GM21515 (cell line): ENCODE measurements at regions not wholly inside any gene's neighbourhood (a gene's known extent, or its start where the extent isn't known, plus 50 kb on each side); places are given as distances from the start of the nearest gene placed in this dataset.
"Not testable (repeated sequence)": the region's sequence is repeated elsewhere in the genome, so short reads cannot be mapped to it uniquely, and the experiment has no call there.

ENCODE experiments used
- ATAC-seq: cut with Tn5 transposase; IDR thresholded peaks from one replicate; pipeline ENCODE4 v1.9.1; 2021; ENCODE audit not compliant: unreplicated experiment

DNA sequence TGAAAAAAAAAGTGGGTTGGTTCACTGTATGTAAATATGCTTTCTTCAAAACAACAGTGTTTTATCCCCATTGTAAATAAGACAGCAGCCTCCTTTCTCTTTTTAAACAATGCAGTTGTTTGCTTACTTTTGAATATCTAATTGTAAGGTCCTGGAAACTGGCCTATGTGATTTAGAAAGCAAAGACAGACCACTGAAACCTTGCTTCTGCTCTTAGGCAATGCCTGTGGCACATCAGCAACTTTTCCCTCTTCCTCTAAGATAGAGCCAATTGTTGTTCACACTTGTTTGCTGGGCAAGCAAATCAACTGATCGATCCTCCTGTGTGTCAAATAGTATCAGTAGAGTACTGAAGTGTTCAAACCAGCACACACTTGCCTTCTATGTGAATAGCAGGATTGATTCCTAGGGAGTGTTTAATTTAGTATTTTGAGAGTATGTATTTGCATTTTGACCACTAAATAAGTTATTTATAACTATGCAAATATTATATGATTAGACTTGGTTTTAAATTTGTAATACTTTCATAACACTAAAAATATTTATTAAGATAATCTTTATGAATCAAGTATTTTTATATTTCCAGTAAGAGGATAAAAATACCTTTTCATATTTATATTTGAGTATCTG is 55.4 kb upstream of the GRPR start:
- ATAC-seq = no peak

DNA sequence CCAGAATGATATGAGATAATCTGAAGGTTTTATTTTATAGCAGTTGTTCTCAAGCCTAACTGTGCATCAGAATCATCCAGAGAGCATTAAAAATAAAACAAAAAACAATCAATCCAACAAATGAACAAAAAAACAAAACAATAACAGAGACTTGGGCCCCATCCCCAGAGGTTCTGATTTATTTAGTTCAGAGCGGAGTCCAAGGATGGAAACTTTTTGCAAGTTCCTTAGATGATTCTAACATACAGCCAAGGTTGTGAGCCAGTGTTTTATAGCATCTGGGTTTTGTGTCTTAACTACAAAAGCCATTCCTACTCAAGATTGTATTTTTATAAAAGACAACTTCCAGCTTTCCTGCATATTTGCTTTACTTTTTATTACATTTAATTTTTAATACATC is 59.4 kb upstream of the GRPR start:
- no peak for ATAC-seq

DNA sequence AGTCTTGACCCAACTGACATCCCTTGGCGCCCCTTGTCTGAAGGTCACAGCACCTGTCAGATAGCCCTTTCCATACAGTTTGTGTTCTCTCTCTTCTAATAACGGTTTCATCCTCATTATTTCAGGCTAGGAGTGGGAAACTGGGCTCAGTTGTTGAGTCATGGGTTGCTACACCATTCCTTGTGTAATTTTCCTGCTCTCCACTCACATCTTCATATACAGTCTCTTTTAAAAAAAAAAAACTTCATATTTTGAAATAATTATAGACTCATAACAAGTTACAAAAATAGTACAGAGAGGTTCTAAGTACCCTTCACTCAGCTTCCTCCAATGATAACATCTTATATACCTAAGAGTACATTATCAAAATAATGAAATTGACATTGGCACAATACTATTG is 60.2 kb upstream of the GRPR start:
- no peak for ATAC-seq

DNA sequence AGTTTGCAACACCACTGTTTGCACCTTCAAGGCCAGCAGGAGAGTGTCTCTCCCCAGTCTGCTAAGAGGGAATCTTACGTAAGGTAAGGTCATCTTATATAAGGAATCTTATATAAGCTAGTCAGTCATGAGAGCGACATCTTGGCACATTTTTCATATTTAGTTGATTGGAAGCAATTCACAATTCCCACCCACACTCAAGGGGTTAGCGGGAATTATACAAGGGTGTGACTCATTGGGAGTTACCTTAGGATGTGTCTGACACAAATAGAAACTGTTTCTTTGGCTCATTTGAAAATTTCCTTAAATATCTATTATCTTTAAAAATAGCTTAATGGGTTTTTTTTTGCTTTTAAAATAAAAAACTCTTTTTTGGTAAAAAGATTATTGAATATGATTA is 62.1 kb upstream of the GRPR start:
- no peak for ATAC-seq

DNA sequence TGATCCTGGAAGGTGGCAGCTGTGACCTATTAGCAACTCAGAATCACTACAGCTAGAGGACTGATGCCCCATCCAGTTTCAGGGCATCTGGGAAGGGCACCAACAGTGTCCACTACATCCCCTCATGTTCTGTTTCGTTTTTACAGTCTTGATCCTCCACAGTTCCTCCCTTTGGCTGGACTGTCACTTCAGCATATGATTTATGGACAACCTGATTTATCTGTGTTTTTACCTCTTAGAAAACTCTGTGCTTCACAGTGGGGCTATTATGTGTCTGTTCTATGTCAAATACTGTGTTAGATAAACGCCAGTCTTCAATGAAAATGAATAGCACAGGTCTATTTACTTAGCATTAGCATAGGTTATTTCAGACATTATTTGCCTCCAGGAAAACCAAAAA is 63.1 kb upstream of the GRPR start:
- no peak for ATAC-seq

DNA sequence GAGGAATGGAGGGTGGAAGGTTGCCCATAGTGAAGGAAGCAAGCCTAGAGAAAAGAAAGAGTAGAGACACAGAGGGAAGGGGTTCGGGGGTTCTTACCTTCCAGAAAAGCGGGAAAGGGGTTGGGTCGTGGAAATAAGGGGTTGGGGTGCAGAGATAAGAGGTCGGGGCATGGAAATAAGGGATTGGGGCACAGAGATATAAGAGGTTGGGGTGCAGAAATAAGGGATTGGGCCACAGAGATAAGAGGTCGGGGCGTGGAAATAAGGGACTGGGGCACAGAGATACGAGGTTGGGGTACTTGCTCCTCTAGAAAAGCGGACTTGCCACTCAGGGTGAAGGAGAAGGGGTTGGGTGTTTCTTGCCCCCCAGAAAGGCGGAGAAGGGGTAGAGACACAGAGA is 74.2 kb upstream of the GRPR start:
- ATAC-seq = not testable (repeated sequence)

DNA sequence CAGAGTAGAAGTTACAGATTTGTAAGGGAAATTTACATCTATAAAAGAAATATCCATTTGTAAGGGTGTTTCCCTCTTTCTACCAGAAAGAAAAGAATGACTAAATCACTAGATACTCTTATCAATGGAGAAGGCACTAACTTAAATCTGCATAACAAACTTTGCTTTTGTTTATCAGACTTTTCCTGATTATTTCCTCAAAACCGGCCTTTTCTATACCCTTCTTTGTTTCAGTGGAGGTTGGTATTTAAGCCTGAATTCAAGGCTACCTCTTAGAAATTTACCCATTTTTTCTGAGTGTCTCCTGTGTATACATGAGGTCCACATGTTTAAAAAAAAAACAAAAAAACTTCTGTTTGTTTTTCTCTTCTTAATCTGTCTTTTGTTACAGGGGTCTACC is 80.4 kb upstream of the GRPR start:
- no peak for ATAC-seq

DNA sequence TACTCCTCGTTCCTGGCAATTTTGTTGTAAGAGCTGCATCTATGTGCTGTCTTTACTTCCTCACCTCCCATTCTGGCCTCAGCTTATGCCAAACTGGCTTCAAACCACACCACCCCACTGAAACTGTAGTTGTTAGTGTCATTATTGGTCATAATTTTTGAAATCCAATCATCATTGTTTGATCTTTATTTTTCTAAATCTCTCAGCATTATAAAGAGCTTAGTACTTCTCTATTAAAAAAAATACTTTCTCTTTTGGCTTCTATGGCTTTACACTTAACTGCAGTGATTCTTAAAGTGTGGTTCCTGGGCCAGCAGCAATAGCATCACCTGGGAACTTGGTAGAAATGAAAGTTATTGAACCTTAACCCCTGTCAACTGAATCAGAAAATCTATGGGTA is 83.5 kb upstream of the GRPR start:
- no peak for ATAC-seq

DNA sequence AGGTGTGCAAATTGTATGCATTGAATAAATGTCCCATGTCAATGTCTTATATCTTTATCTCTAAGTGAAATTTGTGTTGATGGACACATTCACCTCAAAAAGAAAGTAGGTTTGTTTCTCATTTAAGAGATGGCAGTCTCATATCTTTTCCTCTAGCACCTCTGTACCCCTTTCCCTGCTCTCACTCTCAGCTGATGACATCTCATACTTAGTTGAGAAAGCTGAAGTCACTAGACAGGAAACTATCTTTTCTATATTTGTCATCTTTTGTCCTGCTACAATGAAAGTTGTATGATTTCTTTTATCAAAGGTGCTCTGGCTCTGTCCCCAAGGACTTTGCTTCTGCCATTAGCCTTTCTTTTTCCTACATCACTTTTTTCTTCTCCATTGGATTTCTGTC is 84.0 kb upstream of the GRPR start:
- no peak for ATAC-seq

DNA sequence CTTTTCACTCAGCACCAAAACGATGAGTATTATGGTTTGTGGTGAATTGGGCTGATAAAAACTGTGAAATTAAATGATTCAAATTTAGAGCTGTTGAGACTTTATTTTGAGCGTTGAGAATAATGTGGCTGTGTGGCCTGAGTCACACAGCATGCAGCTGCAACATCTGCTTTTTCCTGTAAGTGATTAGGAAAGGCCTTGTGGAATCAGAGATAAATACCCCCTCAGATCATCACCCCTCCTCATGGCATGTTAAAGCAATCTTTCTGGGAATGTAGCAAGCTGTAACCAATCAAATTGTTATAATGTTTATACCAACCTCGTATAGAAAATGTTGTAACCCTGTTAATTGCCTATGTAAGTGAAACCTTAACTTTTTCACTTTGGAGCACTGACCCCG is 90.0 kb upstream of the GRPR start:
- ATAC-seq = no peak

DNA sequence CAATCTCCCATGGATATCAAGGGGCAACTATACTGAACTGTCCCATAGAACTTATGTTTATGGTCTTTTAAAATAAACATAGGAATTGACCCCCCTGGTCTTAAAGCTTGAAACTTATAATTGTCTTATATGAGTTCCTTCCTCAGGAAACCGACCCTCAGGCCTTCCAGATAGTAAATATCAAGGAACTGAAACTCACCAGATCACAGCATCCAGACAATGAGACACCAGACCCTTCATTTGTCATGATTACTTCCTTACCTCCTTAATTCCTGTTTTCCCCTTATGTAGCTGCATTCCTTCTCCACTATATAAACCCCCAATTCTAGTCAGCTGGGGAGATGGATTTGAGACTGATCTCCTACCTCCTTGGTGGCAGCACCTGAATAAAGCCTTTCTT is 94.8 kb upstream of the GRPR start:
- ATAC-seq = no peak

DNA sequence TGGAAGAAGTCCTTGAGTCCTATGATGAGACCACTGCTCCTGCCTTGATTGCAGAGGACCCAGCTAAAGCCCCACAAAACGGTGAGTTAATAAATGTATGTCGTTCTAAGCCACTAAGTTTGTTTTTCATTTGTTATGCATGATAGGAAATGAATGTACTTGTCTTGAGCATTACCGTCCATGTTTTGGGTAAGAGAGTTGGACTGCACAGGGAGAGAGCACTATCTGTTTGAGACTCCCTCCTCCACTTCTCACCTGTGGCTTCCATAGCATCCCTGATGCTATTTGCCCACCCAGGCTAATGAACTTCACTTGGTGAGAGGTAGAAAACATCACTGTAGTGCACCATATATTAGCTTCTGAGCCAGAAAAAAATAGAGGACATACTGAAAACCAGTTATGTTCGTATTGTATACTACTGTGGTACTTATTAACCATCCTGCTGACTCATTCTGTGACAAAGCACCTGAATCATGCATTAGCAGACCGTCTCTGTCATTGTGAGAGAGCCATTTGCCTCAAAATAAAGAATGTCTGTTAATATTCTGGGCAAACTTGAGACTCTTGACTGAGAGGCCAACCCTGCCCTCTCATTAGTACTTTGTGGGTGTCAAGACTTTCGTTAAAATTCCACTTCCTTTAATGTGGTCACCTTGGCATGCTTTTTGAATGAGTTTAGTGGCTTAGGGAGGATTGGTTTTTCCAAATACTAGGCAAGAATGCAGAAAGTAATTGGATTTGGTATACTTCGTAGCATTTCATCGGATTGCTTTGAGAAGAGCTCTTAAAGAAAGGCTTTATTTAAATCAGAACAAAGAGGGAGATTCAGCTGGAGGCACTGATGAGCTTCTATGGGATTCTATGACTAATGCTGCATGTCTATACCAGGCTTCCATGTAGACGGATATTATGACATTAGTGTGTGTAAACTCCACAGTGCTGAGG is 99.3 kb upstream of the GRPR start:
- ATAC-seq = peak; percentile 97

DNA sequence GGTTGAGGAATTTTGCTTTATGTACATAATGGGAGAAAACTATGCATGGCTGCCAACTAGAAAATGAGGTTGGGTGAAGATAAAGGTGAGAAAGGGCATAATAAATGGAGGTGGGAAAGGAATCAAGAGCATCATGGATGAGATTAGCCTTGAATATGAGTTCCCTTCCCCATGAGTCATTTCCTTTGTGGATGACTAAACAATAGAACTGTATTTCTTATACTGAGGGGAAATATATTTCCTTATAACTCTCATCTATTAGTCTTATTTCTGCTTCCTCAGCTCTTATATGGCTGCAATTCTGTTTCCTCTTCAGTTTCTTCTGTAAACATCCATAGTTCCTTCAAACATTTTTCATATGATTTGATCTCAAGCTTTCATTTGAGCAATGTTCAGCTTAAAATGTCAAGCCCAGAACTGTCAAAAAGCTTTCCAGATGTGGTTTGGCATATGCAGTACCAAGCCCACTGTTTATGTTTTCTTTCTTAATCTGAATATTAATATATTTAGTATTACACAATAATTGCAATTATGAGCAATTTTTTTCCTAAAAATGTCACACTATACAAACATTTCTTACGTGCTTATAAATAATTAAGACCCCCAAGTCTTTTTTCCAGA is 100.7 kb upstream of the GRPR start:
- no peak for ATAC-seq

DNA sequence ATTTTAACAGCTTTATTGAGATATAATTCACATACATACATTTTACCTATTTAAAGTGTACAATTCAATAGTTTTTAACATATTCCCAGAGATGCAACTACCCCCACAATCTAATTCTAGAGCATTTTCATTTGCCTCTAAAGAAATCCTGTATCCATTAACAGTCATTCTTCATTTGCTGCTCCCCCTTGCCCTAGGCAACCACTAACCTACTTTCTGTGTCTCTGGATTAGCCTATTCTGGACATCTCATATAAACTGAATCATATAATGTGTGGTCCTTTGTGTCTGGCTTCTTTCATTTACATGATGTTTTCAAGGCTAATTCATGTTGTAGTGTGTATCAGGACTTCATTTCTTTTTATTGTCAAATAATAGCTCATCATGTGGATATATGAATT is 105.1 kb upstream of the GRPR start:
- ATAC-seq = no peak

DNA sequence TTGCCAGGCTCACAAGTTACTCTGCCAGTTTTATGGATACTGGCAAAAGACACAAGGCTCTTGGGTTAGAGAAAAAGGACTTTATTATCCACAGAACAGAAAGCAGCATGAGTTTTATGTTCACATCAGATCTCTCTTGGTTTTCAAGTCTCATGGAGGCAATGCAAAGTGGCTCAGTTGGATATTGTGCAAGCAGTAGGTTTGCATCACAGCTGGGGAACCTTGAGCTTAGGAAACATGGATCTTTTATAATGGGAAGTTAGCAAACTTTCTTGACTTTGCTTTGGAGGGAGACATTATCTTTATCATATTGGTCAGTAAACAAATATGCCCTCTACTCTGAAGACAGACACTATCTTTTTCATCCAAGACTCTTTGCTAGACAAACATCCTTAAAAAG is 109.2 kb upstream of the GRPR start:
- no peak for ATAC-seq

DNA sequence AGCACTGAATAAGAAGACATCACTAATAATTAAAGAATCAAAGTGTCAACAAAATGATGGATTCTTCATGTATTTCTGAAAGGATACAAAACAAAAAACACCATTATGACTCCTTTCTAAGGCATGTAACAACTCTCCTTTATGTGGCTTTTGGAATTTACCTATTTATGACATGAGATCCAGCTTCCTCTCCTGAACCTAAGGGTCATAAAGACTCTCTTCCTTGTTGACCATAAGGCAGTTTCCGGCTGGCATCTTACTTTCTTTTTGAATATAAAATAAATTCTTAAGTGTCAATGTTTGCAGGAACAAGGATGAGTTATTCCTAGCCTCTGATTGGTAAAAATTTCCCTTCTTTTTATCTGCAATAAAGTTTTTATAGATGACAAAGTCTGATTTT is 111.1 kb upstream of the GRPR start:
- no peak for ATAC-seq

DNA sequence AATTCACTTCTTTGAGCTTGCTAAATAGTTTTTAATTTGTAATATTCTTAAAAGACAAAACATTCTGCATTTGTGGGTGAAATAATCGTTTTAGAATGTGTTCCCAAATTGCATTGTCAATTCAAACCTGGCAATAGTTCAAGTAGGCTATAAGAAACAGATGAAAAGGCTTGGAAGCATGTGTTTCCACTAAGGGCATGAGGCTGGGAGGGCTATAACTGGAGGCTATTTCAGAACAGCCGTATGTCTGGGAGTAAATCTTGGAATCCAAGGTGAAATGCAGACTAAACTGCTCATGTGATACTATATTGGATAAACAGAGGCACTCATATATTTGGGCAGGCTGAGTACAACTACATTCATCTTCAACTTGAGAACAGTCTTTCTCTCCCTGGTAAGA is 117.4 kb upstream of the GRPR start:
- ATAC-seq = no peak

DNA sequence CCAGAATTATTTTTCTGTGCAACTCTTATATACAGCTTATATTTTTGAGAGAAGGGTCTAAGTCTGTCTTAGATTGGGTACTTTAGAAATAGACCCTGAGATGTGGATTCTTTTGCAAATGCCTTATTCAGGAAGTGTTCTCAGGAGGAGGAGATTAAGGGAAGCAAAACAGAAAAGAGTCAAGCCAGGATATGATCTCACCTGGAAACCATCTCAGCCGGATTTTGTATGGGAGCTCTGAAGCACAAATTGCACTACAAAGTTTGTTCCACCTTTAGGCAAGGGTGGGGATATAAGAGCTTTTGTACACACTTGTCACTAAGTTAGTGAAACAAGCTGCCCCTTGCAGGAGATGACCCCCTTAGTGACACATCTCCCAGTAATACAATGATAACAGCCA is 121.2 kb upstream of the GRPR start:
- ATAC-seq = no peak

DNA sequence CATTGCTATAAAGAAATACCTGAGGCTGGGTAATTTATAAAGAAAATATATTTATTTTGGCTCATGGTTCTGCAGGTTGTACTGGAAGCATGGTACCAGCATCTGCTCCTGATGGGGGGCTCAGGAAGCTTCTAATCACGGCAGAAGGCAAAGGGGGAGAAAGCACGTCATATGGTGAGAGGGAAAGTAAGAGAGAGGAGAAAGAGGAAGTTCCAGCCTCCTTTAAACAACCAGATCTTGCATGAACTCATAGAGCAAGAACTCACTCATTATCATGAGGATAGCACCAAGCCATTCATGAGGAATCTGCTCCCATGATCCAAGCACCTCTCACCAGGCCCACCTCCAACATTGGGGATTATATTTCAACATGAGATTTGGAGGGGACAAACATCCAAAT is 125.0 kb upstream of the GRPR start:
- ATAC-seq = no peak

DNA sequence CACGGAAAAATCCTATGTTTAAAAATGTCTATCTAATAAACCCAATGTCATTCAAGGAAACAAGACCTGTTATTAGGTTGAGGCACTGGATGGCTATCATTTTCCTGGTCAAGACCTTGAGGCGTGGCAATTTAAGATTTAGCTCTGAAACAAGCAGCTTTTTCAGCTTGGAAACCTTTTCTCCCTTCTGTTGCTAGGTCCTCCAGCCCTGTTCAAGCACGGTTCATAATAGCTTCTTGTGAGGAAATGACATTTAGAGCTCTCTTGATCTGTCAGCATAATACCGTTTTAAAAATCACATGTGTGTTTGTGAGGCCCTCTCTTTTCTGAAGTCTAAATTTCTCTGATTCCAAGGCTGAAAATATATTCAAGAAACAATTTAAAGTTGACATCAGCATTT is 133.6 kb upstream of the GRPR start:
- no peak for ATAC-seq

DNA sequence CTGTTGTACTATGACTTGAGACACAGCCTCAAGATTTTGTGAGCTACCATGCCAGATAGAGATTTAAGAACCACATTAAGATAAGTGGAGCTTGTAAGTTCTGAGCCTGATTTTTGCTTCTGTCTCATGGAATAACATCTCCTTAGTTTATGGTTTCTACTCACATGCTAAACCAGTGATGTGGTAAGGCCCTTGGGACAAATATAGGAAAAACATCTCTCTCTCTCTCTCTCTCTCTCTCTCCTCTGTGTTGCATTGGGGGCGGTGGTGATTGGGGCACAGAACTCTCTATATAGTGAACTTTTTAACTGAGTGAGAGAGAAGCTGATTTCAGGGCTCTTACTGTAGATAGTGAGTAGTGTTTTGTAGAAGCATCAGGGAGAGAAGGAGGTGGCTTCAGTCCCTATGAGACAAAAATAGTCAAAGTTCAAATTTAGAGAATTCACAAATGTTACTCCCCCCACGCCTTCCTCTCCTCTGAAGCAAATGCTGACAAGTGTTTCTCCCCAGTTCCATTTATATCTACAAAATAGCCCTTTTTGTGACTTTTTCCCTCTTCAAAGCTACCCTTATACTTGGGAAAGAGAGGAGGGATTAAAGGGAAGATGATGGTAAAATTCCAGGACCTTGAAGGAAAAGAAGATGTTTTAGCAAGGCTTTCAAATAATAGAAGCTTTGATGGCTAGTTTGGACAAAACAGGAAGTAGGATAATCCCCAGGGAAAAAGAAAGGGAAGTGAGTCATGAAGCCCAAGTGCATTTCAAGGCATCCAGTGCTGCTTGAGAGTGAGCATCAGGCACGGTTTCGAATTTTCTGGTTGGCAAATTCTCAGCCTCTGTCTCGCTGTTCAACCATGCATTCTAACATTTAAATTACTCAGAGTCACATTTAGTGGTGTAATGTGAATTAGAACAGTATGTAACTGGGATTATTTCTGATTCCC is 134.3 kb upstream of the AP1S2 start:
- ATAC-seq = no peak
